SH-SY5Y (cell line): ENCODE measurements at regions not wholly inside any gene's neighbourhood (a gene's known extent, or its start where the extent isn't known, plus 50 kb on each side); places are given as distances from the start of the nearest gene placed in this dataset.

Experiments
- GATA2 ChIP-seq: IDR thresholded peaks from 2 replicates; pipeline ENCODE4 v1.6.1; 2011; ENCODE audit warnings: mild to moderate bottlenecking, low read depth, low read length
- GATA3 ChIP-seq: IDR thresholded peaks from 2 replicates; pipeline ENCODE4 v1.6.1; 2011; ENCODE audit warnings: low read depth, mild to moderate bottlenecking, low read length, moderate library complexity

DNA sequence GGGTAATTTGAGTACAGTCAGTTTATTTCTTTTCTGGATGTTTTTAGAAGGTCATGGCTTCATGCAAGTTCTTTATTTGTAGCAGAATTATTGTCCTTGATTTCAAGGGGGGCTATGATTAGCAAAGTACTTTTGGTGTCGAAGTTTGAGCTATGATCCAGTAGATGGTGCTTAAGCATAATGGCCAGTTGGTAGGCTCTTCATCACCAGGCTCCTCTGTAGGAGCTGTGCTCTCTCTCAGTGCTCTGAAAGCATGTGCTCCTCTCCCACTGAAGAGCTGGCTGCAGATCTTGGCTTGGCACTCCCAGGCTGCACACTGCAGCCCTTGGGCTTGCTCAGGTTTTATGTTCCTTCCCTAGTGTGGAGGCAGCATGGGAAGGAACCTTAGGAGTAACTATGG lies 852.7 kb downstream of the LUZP2 start:
- TF ChIP-seq GATA2 (no peak), GATA3 (no peak)
